AG09319 (cell line): ENCODE measurements at regions not wholly inside any gene's neighbourhood (a gene's known extent, or its start where the extent isn't known, plus 50 kb on each side); places are given as distances from the start of the nearest gene placed in this dataset.

Experiments used
- DNase-seq: peaks from one replicate; pipeline ENCODE4 v3.0.0-alpha.2; 2010; ENCODE audit warnings: low read depth; ENCODE audit errors: extremely low read depth
- TF ChIP-seq, protein P1 (sequence below): IDR thresholded peaks from 2 replicates; pipeline ENCODE4 v1.5.1; 2011; ENCODE audit warnings: low read depth, mild to moderate bottlenecking, inconsistent platforms, low read length, moderate library complexity

DNA sequence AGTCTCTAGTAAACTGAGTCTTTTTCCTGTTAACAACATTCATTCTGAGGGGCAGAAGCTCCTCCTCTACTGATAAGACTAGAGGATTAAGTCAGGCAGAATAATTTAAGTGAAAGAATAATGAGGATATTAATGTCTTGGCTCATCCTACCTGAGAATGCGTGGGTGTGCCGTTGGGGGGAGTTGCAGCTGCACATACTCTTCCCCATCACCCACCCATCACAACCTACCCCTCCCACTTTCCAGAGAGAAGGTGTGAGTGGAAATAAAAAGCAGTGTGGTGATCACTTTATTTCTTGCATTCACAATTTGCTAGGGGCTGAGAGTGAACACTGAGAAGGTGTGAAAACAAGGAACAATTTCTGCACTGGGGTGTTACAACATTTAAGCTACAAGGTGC, 146.8 kb upstream of the MAGI3 start:
- no peak for DNase-seq
- TF ChIP-seq, protein P1, sequence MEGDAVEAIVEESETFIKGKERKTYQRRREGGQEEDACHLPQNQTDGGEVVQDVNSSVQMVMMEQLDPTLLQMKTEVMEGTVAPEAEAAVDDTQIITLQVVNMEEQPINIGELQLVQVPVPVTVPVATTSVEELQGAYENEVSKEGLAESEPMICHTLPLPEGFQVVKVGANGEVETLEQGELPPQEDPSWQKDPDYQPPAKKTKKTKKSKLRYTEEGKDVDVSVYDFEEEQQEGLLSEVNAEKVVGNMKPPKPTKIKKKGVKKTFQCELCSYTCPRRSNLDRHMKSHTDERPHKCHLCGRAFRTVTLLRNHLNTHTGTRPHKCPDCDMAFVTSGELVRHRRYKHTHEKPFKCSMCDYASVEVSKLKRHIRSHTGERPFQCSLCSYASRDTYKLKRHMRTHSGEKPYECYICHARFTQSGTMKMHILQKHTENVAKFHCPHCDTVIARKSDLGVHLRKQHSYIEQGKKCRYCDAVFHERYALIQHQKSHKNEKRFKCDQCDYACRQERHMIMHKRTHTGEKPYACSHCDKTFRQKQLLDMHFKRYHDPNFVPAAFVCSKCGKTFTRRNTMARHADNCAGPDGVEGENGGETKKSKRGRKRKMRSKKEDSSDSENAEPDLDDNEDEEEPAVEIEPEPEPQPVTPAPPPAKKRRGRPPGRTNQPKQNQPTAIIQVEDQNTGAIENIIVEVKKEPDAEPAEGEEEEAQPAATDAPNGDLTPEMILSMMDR = no peak

DNA sequence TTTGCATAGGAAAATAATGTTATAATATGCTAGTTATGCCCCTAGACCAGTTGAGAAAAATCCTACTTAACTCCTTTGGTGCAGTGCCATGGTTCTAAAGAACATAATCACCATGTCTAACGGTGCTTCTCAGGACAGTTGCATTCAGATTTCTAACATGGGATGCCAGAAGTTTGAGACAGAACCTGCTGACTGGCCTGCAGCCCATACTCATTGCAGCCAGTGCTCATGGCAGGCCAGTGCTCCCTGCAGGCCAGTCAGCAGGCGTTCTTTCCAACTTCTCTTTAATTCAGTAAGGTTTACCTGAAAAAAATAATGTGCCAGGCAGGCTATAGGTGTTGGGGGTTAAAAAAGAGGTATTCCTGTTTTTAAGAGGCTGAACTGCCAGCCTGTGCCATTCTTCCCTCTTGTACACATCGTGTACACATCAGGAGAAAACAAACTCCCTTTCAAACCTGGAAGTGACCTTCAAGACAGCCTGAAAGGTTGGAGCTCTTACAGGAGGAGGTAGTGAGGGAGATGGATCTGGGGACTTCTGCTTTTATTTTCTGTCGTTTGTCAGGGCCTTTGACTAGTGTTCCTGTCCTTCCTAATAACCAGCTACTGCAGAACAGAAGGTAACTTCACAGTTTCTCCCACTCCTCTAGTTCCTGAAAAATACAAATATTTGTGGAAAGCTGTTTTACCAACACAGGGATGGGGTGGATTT, 146.0 kb upstream of the MAGI3 start:
- no peak for DNase-seq
- TF ChIP-seq, protein P1 = no peak

GRCh38 chr1:113245252-113245651, 145.1 kb upstream of the MAGI3 start:
- TF ChIP-seq, protein P1 = no peak

GRCh38 chr1:113246929-113247328, 143.4 kb upstream of the MAGI3 start:
- TF ChIP-seq, protein P1 = no peak
- no peak for DNase-seq

More at GRCh38 chr1:113245252-113245651, 145.1 kb upstream of the MAGI3 start:
- DNase-seq = no peak

DNA sequence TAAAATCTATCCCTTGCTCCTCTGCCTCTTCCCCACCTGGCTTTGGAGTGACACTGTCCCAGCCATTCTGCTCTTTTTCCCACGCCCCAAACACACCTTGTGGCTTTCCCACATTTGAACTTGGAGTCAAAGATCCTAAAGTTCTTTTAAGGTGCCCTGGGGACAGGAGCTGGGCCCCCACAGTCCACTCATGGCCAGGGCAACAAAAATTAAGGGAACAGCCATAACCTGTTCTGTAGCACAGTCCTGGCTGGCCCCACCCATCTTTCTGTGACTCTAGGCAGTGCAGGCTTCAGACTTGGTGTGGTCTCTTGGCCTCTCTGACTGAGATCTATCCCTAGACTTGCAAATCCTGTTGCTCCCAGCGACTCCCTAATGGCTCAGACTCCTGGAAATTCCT, 143.0 kb upstream of the MAGI3 start:
- TF ChIP-seq, protein P1 = no peak
- DNase-seq = no peak

DNA sequence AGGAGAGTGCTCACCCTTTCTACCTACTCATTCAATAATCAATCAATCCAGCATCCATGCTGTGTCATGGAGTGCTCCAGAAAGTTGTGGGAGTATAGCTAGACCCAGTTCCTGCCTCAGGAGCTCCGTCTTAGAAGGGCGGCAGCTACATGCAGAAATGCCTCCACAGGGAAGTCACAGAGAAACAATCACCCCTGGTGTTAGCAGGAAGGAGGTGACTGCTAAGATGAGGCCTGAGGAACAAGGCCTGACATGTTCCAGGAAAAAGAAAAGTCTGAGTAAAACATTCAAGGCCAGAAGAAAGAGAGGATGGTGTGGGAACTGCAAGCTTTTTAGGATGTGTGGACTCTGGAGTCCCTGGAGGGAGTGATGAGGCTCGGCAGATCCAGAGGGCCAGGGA, 142.5 kb upstream of the MAGI3 start:
- TF ChIP-seq, protein P1 = no peak
- DNase-seq = no peak

DNA sequence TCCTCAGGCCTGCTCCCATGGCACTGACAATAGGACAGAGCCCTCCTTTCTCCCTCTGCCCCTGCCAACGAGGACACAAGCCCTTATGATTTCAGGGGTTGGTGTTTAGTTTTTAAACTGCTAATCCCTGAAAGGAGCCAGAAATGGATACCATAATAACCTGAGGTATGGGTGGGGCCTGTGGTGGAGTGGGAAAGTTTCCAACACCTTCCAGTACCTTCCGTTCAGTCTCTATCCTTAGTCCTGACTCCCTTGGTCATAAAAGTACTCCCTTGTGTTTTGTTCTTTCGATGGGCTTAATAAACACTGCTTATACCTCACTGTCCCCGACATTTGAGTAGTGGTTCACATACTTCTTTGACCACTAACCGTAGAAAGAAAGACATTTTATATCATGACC, 141.8 kb upstream of the MAGI3 start:
- TF ChIP-seq, protein P1 = no peak
- no peak for DNase-seq
